Esophagus muscularis mucosa (tissue), 3 donors: ENCODE measurements at regions not wholly inside any gene's neighbourhood (a gene's known extent, or its start where the extent isn't known, plus 50 kb on each side); places are given as distances from the start of the nearest gene placed in this dataset.

ENCODE experiments used
- POLR2A ChIP-seq: fragments of 450-650 bp; IDR thresholded peaks from one replicate; pipeline ENCODE4 v1.6.1; 2017; ENCODE audit warnings: antibody characterized with exemption, moderate library complexity, mild to moderate bottlenecking, low read depth
- POLR2AphosphoS5 ChIP-seq, 2 donors: sonication (generic); formaldehyde crosslinking; IDR thresholded peaks; one replicate each; pipeline ENCODE4 v1.6.1; 2017; ENCODE audit warnings: antibody characterized with exemption in 2 of 2
- TF ChIP-seq, protein P1 (sequence below), 3 experiments: fragments of 200-600 bp in 2 of 3; fragments of 450-650 bp in 1 of 3; sonication (generic) in 2 of 3; IDR thresholded peaks; one replicate each; pipeline ENCODE4 v1.5.1; 2017 to 2019; ENCODE audit warnings: antibody characterized with exemption in 3 of 3, mild to moderate bottlenecking in 2 of 3, moderate library complexity in 1 of 3

DNA sequence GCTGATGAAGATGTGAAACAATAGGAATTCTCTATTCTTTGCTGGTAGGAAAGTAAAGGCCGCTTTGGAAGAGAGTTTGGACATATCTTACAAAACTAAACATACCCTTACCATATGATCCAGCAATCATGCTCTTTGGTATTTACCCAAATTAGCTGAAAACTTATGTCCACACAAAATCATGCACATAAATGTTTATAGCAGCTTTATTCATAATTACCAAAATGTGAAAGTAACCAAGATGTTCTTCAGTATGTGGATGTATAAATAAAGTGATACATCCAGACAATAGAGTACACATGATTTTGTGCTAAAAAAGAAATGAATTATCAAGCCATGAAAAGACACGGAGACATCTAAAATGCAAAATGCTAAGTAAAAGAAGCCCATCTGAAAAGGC lies 98.7 kb upstream of the SLC35F3 start:
- TF ChIP-seq, protein P1, sequence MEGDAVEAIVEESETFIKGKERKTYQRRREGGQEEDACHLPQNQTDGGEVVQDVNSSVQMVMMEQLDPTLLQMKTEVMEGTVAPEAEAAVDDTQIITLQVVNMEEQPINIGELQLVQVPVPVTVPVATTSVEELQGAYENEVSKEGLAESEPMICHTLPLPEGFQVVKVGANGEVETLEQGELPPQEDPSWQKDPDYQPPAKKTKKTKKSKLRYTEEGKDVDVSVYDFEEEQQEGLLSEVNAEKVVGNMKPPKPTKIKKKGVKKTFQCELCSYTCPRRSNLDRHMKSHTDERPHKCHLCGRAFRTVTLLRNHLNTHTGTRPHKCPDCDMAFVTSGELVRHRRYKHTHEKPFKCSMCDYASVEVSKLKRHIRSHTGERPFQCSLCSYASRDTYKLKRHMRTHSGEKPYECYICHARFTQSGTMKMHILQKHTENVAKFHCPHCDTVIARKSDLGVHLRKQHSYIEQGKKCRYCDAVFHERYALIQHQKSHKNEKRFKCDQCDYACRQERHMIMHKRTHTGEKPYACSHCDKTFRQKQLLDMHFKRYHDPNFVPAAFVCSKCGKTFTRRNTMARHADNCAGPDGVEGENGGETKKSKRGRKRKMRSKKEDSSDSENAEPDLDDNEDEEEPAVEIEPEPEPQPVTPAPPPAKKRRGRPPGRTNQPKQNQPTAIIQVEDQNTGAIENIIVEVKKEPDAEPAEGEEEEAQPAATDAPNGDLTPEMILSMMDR (IDR thresholded peaks at IDR 0.05): no peak
- TF ChIP-seq POLR2AphosphoS5 (IDR thresholded peaks at IDR 0.05) (no peak), POLR2A (no peak)
